ENCODE measurements at regions not wholly inside any gene's neighbourhood (a gene's known extent, or its start where the extent isn't known, plus 50 kb on each side); places are given as distances from the start of the nearest gene placed in this dataset.

- Mint-ChIP-seq H3K9me3 (no peaks in the 10 kb centered on the region), H3K36me3 (no peaks in the 10 kb centered on the region), H3K27me3 (ENCODE audit: low read depth in 2 of 2) (peaks cover 15 to 46% of the 10 kb centered on the region in 2 donors), H3K4me1 (no peaks in the 10 kb centered on the region), H3K4me3 (no peak overlapping the region), H3K27ac (no peak overlapping the region)
- no peaks in the 10 kb centered on the region for H3K27me3 ChIP-seq (ENCODE audit: control insufficient read depth, insufficient read depth, low read length)
- H3K4me3 ChIP-seq (ENCODE audit: low read length): no peak overlapping the region
- no peak overlapping the region for H3K27ac ChIP-seq (ENCODE audit: low read length)
- no peaks in the 10 kb centered on the region for H3K4me1 ChIP-seq (ENCODE audit: control insufficient read depth, insufficient read depth, low read length)
- TF ChIP-seq CTCF (IDR thresholded peaks at IDR 0.05): no peak
- H3K9me3 ChIP-seq (ENCODE audit: control insufficient read depth, insufficient read depth, low read length): no peaks in the 10 kb centered on the region
- intact Hi-C loops (cut with micrococcal nuclease): no loop called here
- WGBS (ENCODE audit: insufficient coverage): 71% methylated on average over 12 of the region's 12 CpGs
- DNase-seq: no peak
- no peaks in the 10 kb centered on the region for H3K36me3 ChIP-seq (ENCODE audit: control insufficient read depth, insufficient read depth, low read length)
- ATAC-seq: no peak
Measured at GRCh38 chr2:3099860-3100234, 277.8 kb downstream of the EIPR1 start.

GRCh38 chr2:3099145-3099859, 278.3 kb downstream of the EIPR1 start:
- no peak overlapping the region for H3K27ac Mint-ChIP-seq
- H3K4me3 Mint-ChIP-seq: no peak overlapping the region
- no peaks in the 10 kb centered on the region for H3K4me1 Mint-ChIP-seq
- no peak for TF ChIP-seq CTCF (IDR thresholded peaks at IDR 0.05)
- Histone ChIP-seq H3K4me3 (ENCODE audit: low read length) (no peak overlapping the region), H3K27ac (ENCODE audit: low read length) (no peak overlapping the region), H3K36me3 (ENCODE audit: control insufficient read depth, insufficient read depth, low read length) (no peaks in the 10 kb centered on the region), H3K9me3 (ENCODE audit: control insufficient read depth, insufficient read depth, low read length) (no peaks in the 10 kb centered on the region), H3K4me1 (ENCODE audit: control insufficient read depth, insufficient read depth, low read length) (no peaks in the 10 kb centered on the region), H3K27me3 (ENCODE audit: control insufficient read depth, insufficient read depth, low read length) (no peaks in the 10 kb centered on the region)
- no peak for ATAC-seq
- H3K9me3 Mint-ChIP-seq: no peaks in the 10 kb centered on the region
- H3K36me3 Mint-ChIP-seq: no peaks in the 10 kb centered on the region
- no peak for DNase-seq
- intact Hi-C loops (cut with micrococcal nuclease): no loop called here
- 91% methylated on average over 6 of the region's 6 CpGs for WGBS (ENCODE audit: insufficient coverage)
- H3K27me3 Mint-ChIP-seq (ENCODE audit: low read depth in 2 of 2): peaks cover 15 to 48% of the 10 kb centered on the region in 2 donors

- DNase-seq (no peak), ATAC-seq (no peak)
- Histone ChIP-seq H3K27me3 (ENCODE audit: control insufficient read depth, insufficient read depth, low read length) (no peaks in the 10 kb centered on the region), H3K9me3 (ENCODE audit: control insufficient read depth, insufficient read depth, low read length) (no peaks in the 10 kb centered on the region), H3K27ac (ENCODE audit: low read length) (no peak overlapping the region), H3K36me3 (ENCODE audit: control insufficient read depth, insufficient read depth, low read length) (no peaks in the 10 kb centered on the region), H3K4me1 (ENCODE audit: control insufficient read depth, insufficient read depth, low read length) (no peaks in the 10 kb centered on the region), H3K4me3 (ENCODE audit: low read length) (no peak overlapping the region)
- WGBS (ENCODE audit: insufficient coverage): 67% methylated on average over 1 of the region's 2 CpGs
- H3K9me3 Mint-ChIP-seq: no peaks in the 10 kb centered on the region
- TF ChIP-seq CTCF (IDR thresholded peaks at IDR 0.05): no peak
- H3K27me3 Mint-ChIP-seq (ENCODE audit: low read depth in 2 of 2): peaks cover 12 to 48% of the 10 kb centered on the region in 2 donors
- H3K4me1 Mint-ChIP-seq: no peaks in the 10 kb centered on the region
- no peak overlapping the region for H3K27ac Mint-ChIP-seq
- H3K36me3 Mint-ChIP-seq: no peaks in the 10 kb centered on the region
- no peak overlapping the region for H3K4me3 Mint-ChIP-seq
- intact Hi-C loops (cut with micrococcal nuclease): no loop called here
Measured at GRCh38 chr2:3098231-3098630, 279.4 kb downstream of the EIPR1 start.

- intact Hi-C loops (cut with micrococcal nuclease): no loop called here
- Histone ChIP-seq H3K36me3 (ENCODE audit: control insufficient read depth, insufficient read depth, low read length) (no peaks in the 10 kb centered on the region), H3K9me3 (ENCODE audit: control insufficient read depth, insufficient read depth, low read length) (no peaks in the 10 kb centered on the region), H3K27ac (ENCODE audit: low read length) (no peak overlapping the region), H3K4me3 (ENCODE audit: low read length) (no peak overlapping the region), H3K4me1 (ENCODE audit: control insufficient read depth, insufficient read depth, low read length) (no peaks in the 10 kb centered on the region), H3K27me3 (ENCODE audit: control insufficient read depth, insufficient read depth, low read length) (no peaks in the 10 kb centered on the region)
- Mint-ChIP-seq H3K4me3 (no peak overlapping the region), H3K27ac (no peak overlapping the region), H3K4me1 (no peaks in the 10 kb centered on the region), H3K36me3 (no peaks in the 10 kb centered on the region), H3K27me3 (ENCODE audit: low read depth in 2 of 2) (peaks cover 12 to 44% of the 10 kb centered on the region in 2 donors), H3K9me3 (no peaks in the 10 kb centered on the region)
- no peak for TF ChIP-seq CTCF (IDR thresholded peaks at IDR 0.05)
- 94% methylated on average over 9 of the region's 9 CpGs for WGBS (ENCODE audit: insufficient coverage)
- DNase-seq (no peak), ATAC-seq (no peak)
Measured at GRCh38 chr2:3097804-3098203, 279.8 kb downstream of the EIPR1 start.
